ENCODE measurements at regions not wholly inside any gene's neighbourhood (a gene's known extent, or its start where the extent isn't known, plus 50 kb on each side); places are given as distances from the start of the nearest gene placed in this dataset.

DNA sequence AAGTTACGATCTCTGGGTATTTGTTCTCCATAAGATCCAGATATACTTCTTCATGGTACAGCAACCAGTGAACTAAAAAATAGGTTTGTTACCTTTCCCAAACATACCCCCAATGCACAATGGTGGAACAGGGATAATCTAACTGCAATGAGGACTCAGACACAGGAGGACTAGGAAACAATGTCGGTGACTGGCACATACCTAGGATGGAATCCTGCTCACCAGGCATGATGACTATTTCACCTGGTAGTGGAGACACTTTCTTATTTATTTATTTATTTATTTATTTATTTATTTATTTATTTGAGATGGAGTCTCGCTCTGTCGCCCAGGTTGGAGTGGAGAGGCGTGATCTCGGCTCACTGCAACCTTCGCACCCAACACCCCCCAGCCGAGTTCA is 159.9 kb upstream of the CCNH start:
- TF ChIP-seq, protein P1, sequence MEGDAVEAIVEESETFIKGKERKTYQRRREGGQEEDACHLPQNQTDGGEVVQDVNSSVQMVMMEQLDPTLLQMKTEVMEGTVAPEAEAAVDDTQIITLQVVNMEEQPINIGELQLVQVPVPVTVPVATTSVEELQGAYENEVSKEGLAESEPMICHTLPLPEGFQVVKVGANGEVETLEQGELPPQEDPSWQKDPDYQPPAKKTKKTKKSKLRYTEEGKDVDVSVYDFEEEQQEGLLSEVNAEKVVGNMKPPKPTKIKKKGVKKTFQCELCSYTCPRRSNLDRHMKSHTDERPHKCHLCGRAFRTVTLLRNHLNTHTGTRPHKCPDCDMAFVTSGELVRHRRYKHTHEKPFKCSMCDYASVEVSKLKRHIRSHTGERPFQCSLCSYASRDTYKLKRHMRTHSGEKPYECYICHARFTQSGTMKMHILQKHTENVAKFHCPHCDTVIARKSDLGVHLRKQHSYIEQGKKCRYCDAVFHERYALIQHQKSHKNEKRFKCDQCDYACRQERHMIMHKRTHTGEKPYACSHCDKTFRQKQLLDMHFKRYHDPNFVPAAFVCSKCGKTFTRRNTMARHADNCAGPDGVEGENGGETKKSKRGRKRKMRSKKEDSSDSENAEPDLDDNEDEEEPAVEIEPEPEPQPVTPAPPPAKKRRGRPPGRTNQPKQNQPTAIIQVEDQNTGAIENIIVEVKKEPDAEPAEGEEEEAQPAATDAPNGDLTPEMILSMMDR (conservative IDR thresholded peaks at IDR 0.05; ENCODE audit: low read depth, low read length), result no peak
- no peak for TF ChIP-seq EZH2 (IDR thresholded peaks at IDR 0.05; ENCODE audit: borderline replicate concordance, low read depth, low read length, poor library complexity, severe bottlenecking)

Measured in A673 (cell line).